Hippocampal formation (tissue), 2 donors: ENCODE measurements at regions not wholly inside any gene's neighbourhood (a gene's known extent, or its start where the extent isn't known, plus 50 kb on each side); places are given as distances from the start of the nearest gene placed in this dataset.
"Not testable (repeated sequence)": the region's sequence is repeated elsewhere in the genome, so short reads cannot be mapped to it uniquely, and the experiment has no call there.

ENCODE experiments used
- DNase-seq, 2 donors: peaks; one replicate each; lab custom pipeline; 2025; lab: John Stamatoyannopoulos, UW

GRCh38 chr14:22491683-22492621 lies 97.1 kb downstream of the DAD1 start:
- DNase-seq = no peak

GRCh38 chr14:22491053-22491452 lies 98.0 kb downstream of the DAD1 start:
- not testable (repeated sequence) for DNase-seq

- no peak for DNase-seq
Measured at GRCh38 chr14:22489957-22490950, 98.8 kb downstream of the DAD1 start.

GRCh38 chr14:22489244-22489545 lies 99.8 kb downstream of the DAD1 start:
- DNase-seq = no peak

GRCh38 chr14:22488522-22489243 lies 100.3 kb downstream of the DAD1 start:
- DNase-seq = no peak

GRCh38 chr14:22487941-22488340 lies 101.1 kb downstream of the DAD1 start:
- DNase-seq = no peak

GRCh38 chr14:22487401-22487800 lies 101.6 kb downstream of the DAD1 start:
- no peak for DNase-seq

GRCh38 chr14:22486675-22487074 lies 102.3 kb downstream of the DAD1 start:
- DNase-seq = no peak

GRCh38 chr14:22485649-22486048 lies 103.4 kb downstream of the DAD1 start:
- DNase-seq = no peak

- no peak for DNase-seq
Measured at GRCh38 chr14:22485178-22485577, 103.8 kb downstream of the DAD1 start.

- DNase-seq = no peak
Measured at GRCh38 chr14:22484632-22485031, 104.4 kb downstream of the DAD1 start.

- DNase-seq = no peak
Measured at GRCh38 chr14:22483863-22484593, 105.0 kb downstream of the DAD1 start.

- DNase-seq = no peak
Measured at GRCh38 chr14:22482782-22483553, 106.1 kb downstream of the DAD1 start.

- no peak for DNase-seq
Measured at GRCh38 chr14:22482085-22482694, 106.8 kb downstream of the DAD1 start.

GRCh38 chr14:22481546-22481945 lies 107.5 kb downstream of the DAD1 start:
- no peak for DNase-seq

GRCh38 chr14:22479776-22480464 lies 109.1 kb downstream of the DAD1 start:
- DNase-seq = no peak

- DNase-seq = no peak
Measured at GRCh38 chr14:22479132-22479531, 109.9 kb downstream of the DAD1 start.

- no peak for DNase-seq
Measured at GRCh38 chr14:22478670-22479069, 110.4 kb downstream of the DAD1 start.

GRCh38 chr14:22478247-22478646 lies 110.8 kb downstream of the DAD1 start:
- DNase-seq = no peak
